Liver (tissue), 3 donors: ENCODE measurements at regions not wholly inside any gene's neighbourhood (a gene's known extent, or its start where the extent isn't known, plus 50 kb on each side); places are given as distances from the start of the nearest gene placed in this dataset.

Experiments used
- EGR1 ChIP-seq, 2 donors: IDR thresholded peaks; 2 replicates each; pipeline ENCODE4 v1.6.1; 2016 to 2018; ENCODE audit warnings: antibody characterized with exemption in 2 of 2, low read depth in 2 of 2
- FOXA1 ChIP-seq: IDR thresholded peaks from 2 replicates; pipeline ENCODE4 v1.6.1; 2016; ENCODE audit warnings: antibody characterized with exemption
- GABPA ChIP-seq, 2 donors: IDR thresholded peaks in 1 of 2; conservative IDR thresholded peaks in 1 of 2; 2 replicates each; pipeline ENCODE4 v1.6.1; 2016; ENCODE audit warnings: antibody characterized with exemption in 2 of 2, mild to moderate bottlenecking in 1 of 2, moderate library complexity in 1 of 2
- RXRA ChIP-seq, 2 donors: IDR thresholded peaks; 2 replicates each; pipeline ENCODE4 v1.6.1; 2017 to 2018; ENCODE audit warnings: antibody characterized with exemption in 2 of 2, mild to moderate bottlenecking in 1 of 2
- YY1 ChIP-seq: IDR thresholded peaks from 2 replicates; pipeline ENCODE4 v1.6.1; 2016; ENCODE audit warnings: antibody characterized with exemption, mild to moderate bottlenecking
- TF ChIP-seq, protein P1 (sequence below): fragments of 150-350 bp; IDR thresholded peaks from 2 replicates; pipeline ENCODE4 v1.5.1; 2017; ENCODE audit warnings: improper control_type of control experiment, low read depth, low read length; ENCODE audit not compliant: missing input control
- TF ChIP-seq, protein P2 (sequence below): IDR thresholded peaks from 2 replicates; pipeline ENCODE4 v1.6.1; 2016; ENCODE audit warnings: antibody characterized with exemption
- TF ChIP-seq, protein P3 (sequence below): IDR thresholded peaks from 2 replicates; pipeline ENCODE4 v1.6.1; 2016; ENCODE audit warnings: antibody characterized with exemption, mild to moderate bottlenecking
- donor health status: healthy.
- donor health status: healthy.

DNA sequence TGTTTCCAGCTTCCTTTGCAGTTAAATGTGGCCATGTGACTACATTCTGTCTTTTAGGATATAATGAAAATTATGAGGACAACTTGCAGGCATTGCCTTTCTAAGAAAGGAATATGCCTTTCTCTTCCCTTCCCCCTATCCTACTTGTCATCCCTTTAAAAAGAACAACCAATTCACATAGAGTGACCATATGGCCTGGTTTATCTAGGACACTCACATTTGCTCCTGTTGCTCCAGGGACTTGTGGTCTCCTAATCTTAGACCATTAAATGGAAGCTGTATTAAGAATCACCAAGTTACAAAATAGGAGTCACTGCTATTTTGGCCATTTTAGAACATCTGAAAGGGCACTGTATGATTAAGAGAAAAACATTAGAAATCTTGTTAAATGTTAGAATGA, 520.3 kb downstream of the DTWD2 start:
- TF ChIP-seq, protein P1, sequence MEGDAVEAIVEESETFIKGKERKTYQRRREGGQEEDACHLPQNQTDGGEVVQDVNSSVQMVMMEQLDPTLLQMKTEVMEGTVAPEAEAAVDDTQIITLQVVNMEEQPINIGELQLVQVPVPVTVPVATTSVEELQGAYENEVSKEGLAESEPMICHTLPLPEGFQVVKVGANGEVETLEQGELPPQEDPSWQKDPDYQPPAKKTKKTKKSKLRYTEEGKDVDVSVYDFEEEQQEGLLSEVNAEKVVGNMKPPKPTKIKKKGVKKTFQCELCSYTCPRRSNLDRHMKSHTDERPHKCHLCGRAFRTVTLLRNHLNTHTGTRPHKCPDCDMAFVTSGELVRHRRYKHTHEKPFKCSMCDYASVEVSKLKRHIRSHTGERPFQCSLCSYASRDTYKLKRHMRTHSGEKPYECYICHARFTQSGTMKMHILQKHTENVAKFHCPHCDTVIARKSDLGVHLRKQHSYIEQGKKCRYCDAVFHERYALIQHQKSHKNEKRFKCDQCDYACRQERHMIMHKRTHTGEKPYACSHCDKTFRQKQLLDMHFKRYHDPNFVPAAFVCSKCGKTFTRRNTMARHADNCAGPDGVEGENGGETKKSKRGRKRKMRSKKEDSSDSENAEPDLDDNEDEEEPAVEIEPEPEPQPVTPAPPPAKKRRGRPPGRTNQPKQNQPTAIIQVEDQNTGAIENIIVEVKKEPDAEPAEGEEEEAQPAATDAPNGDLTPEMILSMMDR = no peak
- TF ChIP-seq, protein P2, sequence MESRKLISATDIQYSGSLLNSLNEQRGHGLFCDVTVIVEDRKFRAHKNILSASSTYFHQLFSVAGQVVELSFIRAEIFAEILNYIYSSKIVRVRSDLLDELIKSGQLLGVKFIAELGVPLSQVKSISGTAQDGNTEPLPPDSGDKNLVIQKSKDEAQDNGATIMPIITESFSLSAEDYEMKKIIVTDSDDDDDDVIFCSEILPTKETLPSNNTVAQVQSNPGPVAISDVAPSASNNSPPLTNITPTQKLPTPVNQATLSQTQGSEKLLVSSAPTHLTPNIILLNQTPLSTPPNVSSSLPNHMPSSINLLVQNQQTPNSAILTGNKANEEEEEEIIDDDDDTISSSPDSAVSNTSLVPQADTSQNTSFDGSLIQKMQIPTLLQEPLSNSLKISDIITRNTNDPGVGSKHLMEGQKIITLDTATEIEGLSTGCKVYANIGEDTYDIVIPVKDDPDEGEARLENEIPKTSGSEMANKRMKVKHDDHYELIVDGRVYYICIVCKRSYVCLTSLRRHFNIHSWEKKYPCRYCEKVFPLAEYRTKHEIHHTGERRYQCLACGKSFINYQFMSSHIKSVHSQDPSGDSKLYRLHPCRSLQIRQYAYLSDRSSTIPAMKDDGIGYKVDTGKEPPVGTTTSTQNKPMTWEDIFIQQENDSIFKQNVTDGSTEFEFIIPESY = no peak
- TF ChIP-seq YY1 (no peak), EGR1 (IDR thresholded peaks at IDR 0.05; ENCODE audit: low read depth in 2 of 2) (no peak), RXRA (IDR thresholded peaks at IDR 0.05) (no peak), GABPA (IDR thresholded peaks at IDR 0.05 in 1 of 2, conservative IDR thresholded peaks at IDR 0.05 in 1 of 2) (no peak), FOXA1 (no peak)
- TF ChIP-seq, protein P3, sequence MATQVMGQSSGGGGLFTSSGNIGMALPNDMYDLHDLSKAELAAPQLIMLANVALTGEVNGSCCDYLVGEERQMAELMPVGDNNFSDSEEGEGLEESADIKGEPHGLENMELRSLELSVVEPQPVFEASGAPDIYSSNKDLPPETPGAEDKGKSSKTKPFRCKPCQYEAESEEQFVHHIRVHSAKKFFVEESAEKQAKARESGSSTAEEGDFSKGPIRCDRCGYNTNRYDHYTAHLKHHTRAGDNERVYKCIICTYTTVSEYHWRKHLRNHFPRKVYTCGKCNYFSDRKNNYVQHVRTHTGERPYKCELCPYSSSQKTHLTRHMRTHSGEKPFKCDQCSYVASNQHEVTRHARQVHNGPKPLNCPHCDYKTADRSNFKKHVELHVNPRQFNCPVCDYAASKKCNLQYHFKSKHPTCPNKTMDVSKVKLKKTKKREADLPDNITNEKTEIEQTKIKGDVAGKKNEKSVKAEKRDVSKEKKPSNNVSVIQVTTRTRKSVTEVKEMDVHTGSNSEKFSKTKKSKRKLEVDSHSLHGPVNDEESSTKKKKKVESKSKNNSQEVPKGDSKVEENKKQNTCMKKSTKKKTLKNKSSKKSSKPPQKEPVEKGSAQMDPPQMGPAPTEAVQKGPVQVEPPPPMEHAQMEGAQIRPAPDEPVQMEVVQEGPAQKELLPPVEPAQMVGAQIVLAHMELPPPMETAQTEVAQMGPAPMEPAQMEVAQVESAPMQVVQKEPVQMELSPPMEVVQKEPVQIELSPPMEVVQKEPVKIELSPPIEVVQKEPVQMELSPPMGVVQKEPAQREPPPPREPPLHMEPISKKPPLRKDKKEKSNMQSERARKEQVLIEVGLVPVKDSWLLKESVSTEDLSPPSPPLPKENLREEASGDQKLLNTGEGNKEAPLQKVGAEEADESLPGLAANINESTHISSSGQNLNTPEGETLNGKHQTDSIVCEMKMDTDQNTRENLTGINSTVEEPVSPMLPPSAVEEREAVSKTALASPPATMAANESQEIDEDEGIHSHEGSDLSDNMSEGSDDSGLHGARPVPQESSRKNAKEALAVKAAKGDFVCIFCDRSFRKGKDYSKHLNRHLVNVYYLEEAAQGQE = no peak
